Motor neuron (in vitro differentiated cells): ENCODE measurements at regions not wholly inside any gene's neighbourhood (a gene's known extent, or its start where the extent isn't known, plus 50 kb on each side); places are given as distances from the start of the nearest gene placed in this dataset.

Source experiments
- ATAC-seq, 8 experiments: fragments of 200-7000 bp; cut with Tn5 transposase; replicated peaks in 6 of 8; 2 replicates each; pipeline ENCODE4 v1.8.0; 2021; ENCODE audit warnings: mild to moderate bottlenecking in 8 of 8, moderate library complexity in 8 of 8
- H3K27ac ChIP-seq, 2 donors: fragments of 250-450 bp; sonication (Bioruptor Pico); 2 replicates each; pipeline ENCODE4 v1.9.0; 2021; ENCODE audit warnings: antibody characterized with exemption in 2 of 2, mild to moderate bottlenecking in 2 of 2, moderate library complexity in 1 of 2
- H3K4me1 ChIP-seq, 2 donors: fragments of 250-450 bp; sonication (Bioruptor Pico); replicated peaks in 1 of 2; 2 replicates each; pipeline ENCODE4 v1.6.1; 2021; ENCODE audit warnings: antibody characterized with exemption in 2 of 2, mild to moderate bottlenecking in 2 of 2, moderate library complexity in 1 of 2
- H3K4me3 ChIP-seq, 5 donors: fragments of 250-450 bp; sonication (Bioruptor Pico); 2 replicates each; pipeline ENCODE4 v1.9.0; 2021; ENCODE audit warnings: antibody characterized with exemption in 5 of 5, mild to moderate bottlenecking in 5 of 5, moderate library complexity in 4 of 5
- WGBS, 10 experiments: fragments of 450-650 bp; shearing (Covaris generic); methylation state at CpG; one replicate each; pipeline ENCODE4 v1.0.0; 2022; 5-methylcytosine and 5-hydroxymethylcytosine counted together
- in situ Hi-C, 9 experiments: fragments of 400-800 bp; cut with MboI; loops; one replicate each; pipeline ENCODE4 v1.15.0; 2021; ENCODE audit warnings: low sequenced_read_pairs in 9 of 9, low pct_unique_long_range_greater_than_20kb in 2 of 9; ENCODE audit not compliant: unreplicated experiment in 9 of 9

- Histone ChIP-seq H3K4me1 (no peaks in the 10 kb centered on the region), H3K27ac (no peak overlapping the region), H3K4me3 (no peak overlapping the region)
- ATAC-seq = no peak
- WGBS, 10 experiments = 9 to 89% (median 70%) methylated on average over 1 of the region's 1 CpG; no CpG with 5 or more reads in 1 of the 10 experiments
- in situ Hi-C loops = no loop called here
These were observed 95.2 kb upstream of the C11orf87 start for GRCh38 chr11:109326781-109327180.

GRCh38 chr11:109329716-109330115 lies 92.3 kb upstream of the C11orf87 start:
- 40 to 100% (median 88%) methylated on average over 1 to 2 of the region's 2 CpGs; no CpG with 5 or more reads in 1 of the 10 experiments for WGBS, 10 experiments
- no peak for ATAC-seq
- no peak overlapping the region for H3K4me3 ChIP-seq
- H3K4me1 ChIP-seq = no peaks in the 10 kb centered on the region
- in situ Hi-C loops = no loop called here
- H3K27ac ChIP-seq = no peak overlapping the region

GRCh38 chr11:109338131-109338530 lies 83.9 kb upstream of the C11orf87 start:
- no peak overlapping the region for H3K27ac ChIP-seq
- ATAC-seq = no peak
- peaks cover 0 to 4% of the 10 kb centered on the region in 2 donors for H3K4me1 ChIP-seq
- in situ Hi-C loops = no loop called here
- H3K4me3 ChIP-seq = no peak overlapping the region
- WGBS, 10 experiments = 43 to 100% (median 89%) methylated on average over 1 of the region's 1 CpG; no CpG with 5 or more reads in 5 of the 10 experiments

- WGBS, 10 experiments = 20 to 100% (median 60%) methylated on average over 1 to 2 of the region's 2 CpGs; no CpG with 5 or more reads in 1 of the 10 experiments
- in situ Hi-C loops = no loop called here
These were observed 79.7 kb upstream of the C11orf87 start for GRCh38 chr11:109342261-109342660.

GRCh38 chr11:109343242-109343641 lies 78.7 kb upstream of the C11orf87 start:
- H3K4me3 ChIP-seq = no peak overlapping the region
- no peak overlapping the region for H3K27ac ChIP-seq
- in situ Hi-C loops = no loop called here
- no peaks in the 10 kb centered on the region for H3K4me1 ChIP-seq
- WGBS, 10 experiments = 4 to 93% (median 69%) methylated on average over 1 to 3 of the region's 3 CpGs; no CpG with 5 or more reads in 1 of the 10 experiments
- no peak for ATAC-seq

More at GRCh38 chr11:109342261-109342660, 79.7 kb upstream of the C11orf87 start:
- no peak for ATAC-seq
- Histone ChIP-seq H3K27ac (no peak overlapping the region), H3K4me1 (peaks cover 0 to 2% of the 10 kb centered on the region in 2 donors), H3K4me3 (no peak overlapping the region)

GRCh38 chr11:109347304-109347703 lies 74.7 kb upstream of the C11orf87 start:
- H3K27ac ChIP-seq = no peak overlapping the region
- H3K4me3 ChIP-seq = no peak overlapping the region
- WGBS, 10 experiments = 5 to 97% (median 76%) methylated on average over 2 of the region's 2 CpGs; no CpG with 5 or more reads in 2 of the 10 experiments
- in situ Hi-C loops = no loop called here
- no peak for ATAC-seq
- peaks cover 8 to 12% of the 10 kb centered on the region in 2 donors for H3K4me1 ChIP-seq

GRCh38 chr11:109349276-109350080 lies 72.5 kb upstream of the C11orf87 start:
- ATAC-seq = peak in 4 of 8 experiments; percentile 43 to 63 (median 57)
- Histone ChIP-seq H3K27ac (no peak overlapping the region), H3K4me3 (no peak overlapping the region), H3K4me1 (peaks cover 8 to 12% of the 10 kb centered on the region in 2 donors)
- in situ Hi-C loops = no loop called here
- WGBS, 10 experiments = 19 to 70% (median 53%) methylated on average over 3 to 5 of the region's 5 CpGs; no CpG with 5 or more reads in 2 of the 10 experiments

GRCh38 chr11:109350091-109350490 lies 71.9 kb upstream of the C11orf87 start:
- Histone ChIP-seq H3K4me3 (no peak overlapping the region), H3K4me1 (peaks cover 8 to 12% of the 10 kb centered on the region in 2 donors), H3K27ac (no peak overlapping the region)
- 60 to 97% (median 88%) methylated on average over 2 to 3 of the region's 3 CpGs; no CpG with 5 or more reads in 3 of the 10 experiments for WGBS, 10 experiments
- in situ Hi-C loops = no loop called here
- ATAC-seq = no peak

GRCh38 chr11:109362059-109362458 lies 59.9 kb upstream of the C11orf87 start:
- Histone ChIP-seq H3K4me3 (no peak overlapping the region), H3K4me1 (no peaks in the 10 kb centered on the region), H3K27ac (no peak overlapping the region)
- in situ Hi-C loops = no loop called here
- 14 to 100% (median 77%) methylated on average over 1 to 3 of the region's 3 CpGs; no CpG with 5 or more reads in 2 of the 10 experiments for WGBS, 10 experiments
- ATAC-seq = no peak

- in situ Hi-C loops = no loop called here
- no peaks in the 10 kb centered on the region for H3K4me1 ChIP-seq
- 0 to 91% (median 80%) methylated on average over 1 to 3 of the region's 3 CpGs; no CpG with 5 or more reads in 3 of the 10 experiments for WGBS, 10 experiments
- no peak overlapping the region for H3K4me3 ChIP-seq
- no peak for ATAC-seq
- H3K27ac ChIP-seq = no peak overlapping the region
These were observed 58.3 kb upstream of the C11orf87 start for GRCh38 chr11:109363682-109364081.

GRCh38 chr11:109364851-109365250 lies 57.1 kb upstream of the C11orf87 start:
- in situ Hi-C loops = no loop called here
- Histone ChIP-seq H3K4me3 (no peak overlapping the region), H3K4me1 (no peaks in the 10 kb centered on the region), H3K27ac (no peak overlapping the region)
- WGBS, 10 experiments = 62 to 94% (median 84%) methylated on average over 1 to 4 of the region's 4 CpGs
- no peak for ATAC-seq

- in situ Hi-C loops = no loop called here
- H3K4me3 ChIP-seq = no peak overlapping the region
- WGBS, 10 experiments = 0 to 89% (median 41%) methylated on average over 1 to 2 of the region's 2 CpGs
- ATAC-seq = no peak
- H3K27ac ChIP-seq = no peak overlapping the region
- no peaks in the 10 kb centered on the region for H3K4me1 ChIP-seq
These were observed 50.4 kb upstream of the C11orf87 start for GRCh38 chr11:109371444-109372176.
